Smooth muscle cell (in vitro differentiated cells): ENCODE measurements at regions not wholly inside any gene's neighbourhood (a gene's known extent, or its start where the extent isn't known, plus 50 kb on each side); places are given as distances from the start of the nearest gene placed in this dataset.

Experiments used
- DNase-seq: peaks from one replicate; lab custom pipeline; 2025; ENCODE audit not compliant: unreplicated experiment; lab: John Stamatoyannopoulos, UW
- H2AFZ ChIP-seq: fragments of 200-600 bp; sonication (generic); 2 replicates; pipeline ENCODE4 v1.6.0; 2016; ENCODE audit warnings: antibody characterized with exemption, low read depth, mild to moderate bottlenecking
- H3F3A ChIP-seq: fragments of 200-600 bp; sonication (generic); 2 replicates; pipeline ENCODE4 v1.6.0; 2017; ENCODE audit warnings: antibody characterized with exemption, low read depth
- H3K27ac ChIP-seq: fragments of 200-600 bp; sonication (generic); 2 replicates; pipeline ENCODE4 v1.5.1; 2016; ENCODE audit warnings: low read depth, mild to moderate bottlenecking
- H3K27me3 ChIP-seq: fragments of 200-600 bp; sonication (generic); 2 replicates; pipeline ENCODE4 v1.6.1; 2016; ENCODE audit warnings: low read depth, mild to moderate bottlenecking
- H3K36me3 ChIP-seq: fragments of 200-600 bp; sonication (generic); 2 replicates; pipeline ENCODE4 v1.5.1; 2016; ENCODE audit warnings: low read depth
- H3K4me1 ChIP-seq: fragments of 200-600 bp; sonication (generic); 2 replicates; pipeline ENCODE4 v1.5.1; 2016; ENCODE audit warnings: low read depth
- H3K4me2 ChIP-seq: fragments of 200-600 bp; sonication (generic); 2 replicates; pipeline ENCODE4 v1.6.0; 2016; ENCODE audit warnings: mild to moderate bottlenecking
- H3K4me3 ChIP-seq: fragments of 200-600 bp; sonication (generic); 2 replicates; pipeline ENCODE4 v1.5.1; 2016; ENCODE audit warnings: mild to moderate bottlenecking
- H3K79me2 ChIP-seq: fragments of 200-600 bp; sonication (generic); 2 replicates; pipeline ENCODE4 v1.6.0; 2016; ENCODE audit warnings: low read depth, mild to moderate bottlenecking
- H3K9ac ChIP-seq: fragments of 200-600 bp; sonication (generic); 2 replicates; pipeline ENCODE4 v1.6.0; 2016; ENCODE audit warnings: low read depth
- H3K9me3 ChIP-seq: fragments of 200-600 bp; sonication (generic); replicated peaks from 2 replicates; pipeline ENCODE4 v1.5.1; 2016; ENCODE audit warnings: low read depth
- H4K20me1 ChIP-seq: fragments of 200-600 bp; sonication (generic); 2 replicates; pipeline ENCODE4 v1.6.0; 2016; ENCODE audit warnings: low read depth
- WGBS: methylation state at CpG from one replicate; pipeline ENCODE4 v1.1.7; 2016; ENCODE audit warnings: low lambda C conversion rate; 5-methylcytosine and 5-hydroxymethylcytosine counted together
- TF ChIP-seq, protein P1 (sequence below): fragments of 200-600 bp; sonication (generic); IDR thresholded peaks from 2 replicates; pipeline ENCODE4 v1.5.1; 2017; ENCODE audit warnings: borderline replicate concordance, mild to moderate bottlenecking, antibody characterized with exemption; ENCODE audit not compliant: insufficient read depth, poor library complexity, severe bottlenecking

- no peak overlapping the region for H2AFZ ChIP-seq
- H3K4me1 ChIP-seq: no peaks in the 10 kb centered on the region
- no peaks in the 10 kb centered on the region for H3K79me2 ChIP-seq
- no peak for DNase-seq
- H3K4me3 ChIP-seq: no peak overlapping the region
- H3K27me3 ChIP-seq: no peaks in the 10 kb centered on the region
- no peak overlapping the region for H3K9ac ChIP-seq
- no peak overlapping the region for H3K4me2 ChIP-seq
- 81% methylated on average over 4 of the region's 4 CpGs for WGBS
- no peaks in the 10 kb centered on the region for H3F3A ChIP-seq
- H3K36me3 ChIP-seq: no peaks in the 10 kb centered on the region
- TF ChIP-seq, protein P1, sequence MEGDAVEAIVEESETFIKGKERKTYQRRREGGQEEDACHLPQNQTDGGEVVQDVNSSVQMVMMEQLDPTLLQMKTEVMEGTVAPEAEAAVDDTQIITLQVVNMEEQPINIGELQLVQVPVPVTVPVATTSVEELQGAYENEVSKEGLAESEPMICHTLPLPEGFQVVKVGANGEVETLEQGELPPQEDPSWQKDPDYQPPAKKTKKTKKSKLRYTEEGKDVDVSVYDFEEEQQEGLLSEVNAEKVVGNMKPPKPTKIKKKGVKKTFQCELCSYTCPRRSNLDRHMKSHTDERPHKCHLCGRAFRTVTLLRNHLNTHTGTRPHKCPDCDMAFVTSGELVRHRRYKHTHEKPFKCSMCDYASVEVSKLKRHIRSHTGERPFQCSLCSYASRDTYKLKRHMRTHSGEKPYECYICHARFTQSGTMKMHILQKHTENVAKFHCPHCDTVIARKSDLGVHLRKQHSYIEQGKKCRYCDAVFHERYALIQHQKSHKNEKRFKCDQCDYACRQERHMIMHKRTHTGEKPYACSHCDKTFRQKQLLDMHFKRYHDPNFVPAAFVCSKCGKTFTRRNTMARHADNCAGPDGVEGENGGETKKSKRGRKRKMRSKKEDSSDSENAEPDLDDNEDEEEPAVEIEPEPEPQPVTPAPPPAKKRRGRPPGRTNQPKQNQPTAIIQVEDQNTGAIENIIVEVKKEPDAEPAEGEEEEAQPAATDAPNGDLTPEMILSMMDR: no peak
- H4K20me1 ChIP-seq: no peaks in the 10 kb centered on the region
- no peaks in the 10 kb centered on the region for H3K9me3 ChIP-seq
- no peak overlapping the region for H3K27ac ChIP-seq
These were observed 649.6 kb downstream of the BCL11B start for GRCh38 chr14:98622208-98623051.

GRCh38 chr14:98623788-98624415 is 648.1 kb downstream of the BCL11B start:
- TF ChIP-seq, protein P1: no peak
- Histone ChIP-seq H3K4me1 (no peaks in the 10 kb centered on the region), H3K79me2 (no peaks in the 10 kb centered on the region), H3K36me3 (no peaks in the 10 kb centered on the region), H3K27ac (no peak overlapping the region), H3K4me3 (no peak overlapping the region), H3K9ac (no peak overlapping the region), H3F3A (no peaks in the 10 kb centered on the region), H4K20me1 (no peaks in the 10 kb centered on the region), H3K9me3 (no peaks in the 10 kb centered on the region), H2AFZ (no peak overlapping the region), H3K27me3 (no peaks in the 10 kb centered on the region), H3K4me2 (no peak overlapping the region)
- 93% methylated on average over 14 of the region's 14 CpGs for WGBS
- no peak for DNase-seq

- no peak overlapping the region for H3K4me3 ChIP-seq
- no peaks in the 10 kb centered on the region for H3K4me1 ChIP-seq
- H3K9me3 ChIP-seq: no peaks in the 10 kb centered on the region
- no peaks in the 10 kb centered on the region for H3K27me3 ChIP-seq
- no peak overlapping the region for H3K4me2 ChIP-seq
- no peaks in the 10 kb centered on the region for H3F3A ChIP-seq
- H2AFZ ChIP-seq: no peak overlapping the region
- no peak for DNase-seq
- no peak overlapping the region for H3K9ac ChIP-seq
- H3K36me3 ChIP-seq: no peaks in the 10 kb centered on the region
- 89% methylated on average over 5 of the region's 5 CpGs for WGBS
- H3K79me2 ChIP-seq: no peaks in the 10 kb centered on the region
- TF ChIP-seq, protein P1: no peak
- H4K20me1 ChIP-seq: no peaks in the 10 kb centered on the region
- no peak overlapping the region for H3K27ac ChIP-seq
These were observed 638.6 kb downstream of the BCL11B start for GRCh38 chr14:98633380-98633779.
